ENCODE measurements at regions not wholly inside any gene's neighbourhood (a gene's known extent, or its start where the extent isn't known, plus 50 kb on each side); places are given as distances from the start of the nearest gene placed in this dataset.

- TF ChIP-seq CTCF (IDR thresholded peaks at IDR 0.05; ENCODE audit: low read depth, low read length, missing input control) (no peak), GABPA (IDR thresholded peaks at IDR 0.05 in 1 of 2, conservative IDR thresholded peaks at IDR 0.05 in 1 of 2) (no peak)
These were observed 59.9 kb downstream of the PSMG1 start (continued) for GRCh38 chr21:39123375-39123774.

DNA sequence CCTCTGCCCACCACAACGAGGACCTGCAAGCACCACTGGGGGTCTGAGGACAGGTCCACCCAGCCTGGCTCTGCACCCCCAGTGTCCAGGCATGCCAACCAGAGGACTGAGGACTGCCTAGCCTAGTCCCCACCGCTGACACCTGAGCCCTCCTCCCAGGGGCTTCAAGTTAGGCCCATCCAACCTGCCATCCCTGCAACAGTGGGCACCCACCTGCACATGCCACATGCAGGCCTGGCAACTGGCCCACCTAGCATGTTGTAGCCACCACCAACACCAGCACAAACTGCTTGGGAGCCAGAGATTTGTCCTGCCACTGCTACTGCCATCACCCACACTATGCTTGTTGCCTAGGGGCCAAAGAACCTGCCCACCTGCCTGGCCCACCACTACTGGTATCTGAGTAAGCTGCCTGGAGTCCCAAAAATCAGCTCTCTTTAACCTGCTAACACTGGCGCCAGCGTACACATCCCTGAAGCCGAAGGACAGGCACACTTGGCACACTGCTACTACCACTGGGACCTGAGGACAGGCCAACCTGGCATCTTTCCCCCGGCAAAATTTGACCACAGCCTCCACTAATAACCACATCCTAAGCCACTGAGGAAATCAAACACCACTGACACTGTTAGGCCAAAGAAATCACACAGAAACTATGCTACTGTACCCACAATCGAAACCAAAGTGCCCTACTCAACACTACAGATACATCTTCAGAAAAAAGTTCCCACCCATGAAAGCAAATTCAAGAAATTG is 61.5 kb downstream of the PSMG1 start:
- TF ChIP-seq JUND (IDR thresholded peaks at IDR 0.05): no peak
- TF ChIP-seq EGR1 (IDR thresholded peaks at IDR 0.05; ENCODE audit: low read depth in 2 of 2): no peak
- TF ChIP-seq HNF4G (IDR thresholded peaks at IDR 0.05): no peak
- TF ChIP-seq REST (IDR thresholded peaks at IDR 0.05): no peak
- no peak for TF ChIP-seq RAD21 (IDR thresholded peaks at IDR 0.05)
- TF ChIP-seq HNF4A (conservative IDR thresholded peaks at IDR 0.05): no peak
- TF ChIP-seq MAX (IDR thresholded peaks at IDR 0.05): no peak
- no peak for TF ChIP-seq FOXA2 (IDR thresholded peaks at IDR 0.05)
- TF ChIP-seq CTCF (IDR thresholded peaks at IDR 0.05; ENCODE audit: low read depth, low read length, missing input control): no peak
- H3K27ac ChIP-seq (ENCODE audit: low read depth in 1 of 2, low read length in 2 of 2): no peak overlapping the region
- H3K4me3 ChIP-seq (ENCODE audit: low read depth in 1 of 3, low read length in 3 of 3): no peak overlapping the region
- H3K9ac ChIP-seq (ENCODE audit: low read depth in 1 of 2, low read length in 2 of 2): no peak overlapping the region
- 76% methylated on average over 7 of the region's 7 CpGs for WGBS
- no peaks in the 10 kb centered on the region for H3K36me3 ChIP-seq (ENCODE audit: control insufficient read depth in 4 of 4, insufficient read depth in 3 of 4, low read depth in 1 of 4, low read length in 3 of 4)
- no peak for DNase-seq (ENCODE audit: low spot score)
- no peaks in the 10 kb centered on the region for H3K9me3 ChIP-seq (ENCODE audit: control insufficient read depth in 4 of 4, low read length in 3 of 4)
- no peaks in the 10 kb centered on the region for H3K27me3 ChIP-seq (ENCODE audit: control insufficient read depth in 4 of 4, insufficient read depth in 4 of 4, low read length in 3 of 4)
- peaks cover 0 to 5% (median 0%) of the 10 kb centered on the region in 4 donors for H3K4me1 ChIP-seq (ENCODE audit: control insufficient read depth in 4 of 4, insufficient read depth in 4 of 4, low read length in 3 of 4)
